GDM1 (cell line): ENCODE measurements at regions not wholly inside any gene's neighbourhood (a gene's known extent, or its start where the extent isn't known, plus 50 kb on each side); places are given as distances from the start of the nearest gene placed in this dataset.
"Not testable (repeated sequence)": the region's sequence is repeated elsewhere in the genome, so short reads cannot be mapped to it uniquely, and the experiment has no call there.

Source experiments
- DNase-seq: peaks from one replicate; lab custom pipeline; 2025; lab: John Stamatoyannopoulos, UW

DNA sequence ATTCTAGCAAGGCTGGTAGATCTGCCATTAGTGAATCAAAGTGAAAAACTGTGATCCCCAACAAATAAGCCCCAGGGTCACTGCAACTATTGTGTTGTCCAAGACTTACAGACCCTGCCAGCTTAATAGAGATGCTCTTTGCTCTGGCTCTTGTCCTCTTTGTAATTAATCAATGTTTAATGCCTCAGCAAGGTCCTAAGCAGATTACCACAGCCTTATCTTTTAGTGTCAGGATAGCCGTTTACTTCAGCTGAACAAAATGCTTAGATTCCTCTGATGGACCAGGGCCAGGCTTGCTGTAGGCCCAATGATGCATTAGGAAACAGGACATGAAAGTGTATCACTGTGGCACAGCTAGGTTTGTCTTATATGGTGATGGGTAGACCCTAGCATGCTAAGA is 353.3 kb downstream of the HACE1 start:
- no peak for DNase-seq

DNA sequence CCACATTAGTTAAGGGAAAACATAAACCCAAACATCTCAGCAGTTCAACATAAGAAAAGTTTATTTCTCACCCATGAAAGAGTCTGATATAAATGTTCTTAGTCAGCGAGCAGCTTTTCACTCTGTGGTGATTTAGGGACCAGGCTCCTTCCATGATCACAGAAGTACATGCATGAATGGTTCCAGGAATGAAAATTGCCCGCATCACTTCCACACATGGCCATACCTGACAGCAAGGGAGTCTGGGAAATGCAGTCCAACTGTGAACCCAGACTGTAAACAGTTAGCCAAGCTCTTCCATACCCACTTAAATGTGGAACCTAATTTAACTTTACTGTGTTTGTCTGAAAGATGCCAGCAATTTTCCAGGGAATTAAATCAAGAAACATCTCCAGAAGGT is 353.9 kb downstream of the HACE1 start:
- DNase-seq: no peak

DNA sequence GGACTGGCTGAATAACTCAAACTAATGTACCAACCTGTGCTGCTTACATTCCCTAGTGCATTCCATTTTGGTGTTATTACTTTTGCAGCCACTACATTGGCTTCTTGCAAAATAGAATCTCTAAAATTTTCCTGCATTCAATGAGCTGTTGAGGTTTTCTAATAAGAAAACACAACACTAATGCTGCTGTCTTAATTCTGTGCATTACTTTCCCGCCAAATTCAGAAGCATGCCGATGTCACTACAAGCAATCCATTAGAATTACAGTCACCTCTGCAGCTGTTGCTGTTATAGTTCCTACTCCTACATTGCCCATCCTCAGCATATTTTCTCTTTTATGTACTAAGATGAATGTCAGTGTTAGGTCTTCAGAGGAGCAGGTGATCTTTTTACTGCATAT is 359.5 kb downstream of the HACE1 start:
- no peak for DNase-seq

DNA sequence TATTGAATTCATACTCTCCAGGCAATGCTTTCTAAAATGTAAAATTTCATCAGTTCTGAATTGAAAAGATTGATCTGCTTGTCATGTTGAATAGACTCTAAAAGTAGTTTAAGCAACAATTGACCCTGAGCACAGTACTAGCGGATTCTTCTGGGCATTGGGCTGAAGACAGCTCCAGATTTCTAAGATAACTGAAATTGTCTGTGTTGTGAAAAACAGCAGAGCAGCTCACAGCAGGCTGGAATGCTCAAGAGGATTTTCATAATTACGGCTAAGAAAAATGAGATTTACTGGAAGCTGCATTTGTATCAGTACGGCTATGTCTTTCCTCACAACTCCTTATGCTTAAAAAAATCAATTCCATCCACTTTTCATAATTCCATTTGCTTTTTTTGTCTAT is 373.7 kb downstream of the HACE1 start:
- DNase-seq: no peak

DNA sequence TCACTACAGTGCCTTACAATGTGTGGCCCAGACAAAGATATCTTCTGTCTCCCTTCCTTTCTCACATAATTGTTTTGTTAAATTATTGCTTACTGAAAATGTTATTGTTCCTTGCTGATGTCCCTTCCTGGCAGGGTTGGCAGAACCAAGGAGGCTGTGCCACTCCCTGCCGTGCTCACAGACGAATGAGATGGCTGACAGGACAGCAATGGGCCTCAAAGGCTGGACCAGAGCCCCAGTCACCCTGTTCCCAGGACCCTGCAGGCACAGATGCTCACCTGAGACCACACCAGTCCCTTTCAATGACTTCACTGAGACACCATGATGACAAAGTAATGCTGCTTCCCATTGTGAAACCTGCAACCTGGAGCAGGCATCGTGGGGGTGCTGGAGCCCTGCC is 375.1 kb downstream of the HACE1 start:
- DNase-seq: no peak

DNA sequence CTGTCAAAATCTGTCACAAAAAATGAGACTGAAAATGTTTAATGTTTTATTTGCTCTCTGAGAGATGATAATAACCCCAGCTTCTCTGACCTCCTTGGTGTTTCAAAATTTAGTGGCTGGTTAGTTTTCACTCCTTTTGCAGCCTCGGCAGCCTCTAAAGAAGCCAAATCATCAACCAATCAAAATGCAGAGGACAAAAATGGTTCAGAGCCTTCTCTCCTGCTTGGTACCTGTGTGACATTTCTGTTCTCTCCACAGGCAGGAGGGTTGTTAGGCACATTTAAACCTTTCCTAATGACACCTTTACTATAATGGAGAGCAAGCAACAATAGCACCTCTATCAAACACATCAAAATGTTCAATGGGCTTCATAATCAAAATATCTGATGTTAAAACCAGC is 375.5 kb downstream of the HACE1 start:
- DNase-seq: no peak

DNA sequence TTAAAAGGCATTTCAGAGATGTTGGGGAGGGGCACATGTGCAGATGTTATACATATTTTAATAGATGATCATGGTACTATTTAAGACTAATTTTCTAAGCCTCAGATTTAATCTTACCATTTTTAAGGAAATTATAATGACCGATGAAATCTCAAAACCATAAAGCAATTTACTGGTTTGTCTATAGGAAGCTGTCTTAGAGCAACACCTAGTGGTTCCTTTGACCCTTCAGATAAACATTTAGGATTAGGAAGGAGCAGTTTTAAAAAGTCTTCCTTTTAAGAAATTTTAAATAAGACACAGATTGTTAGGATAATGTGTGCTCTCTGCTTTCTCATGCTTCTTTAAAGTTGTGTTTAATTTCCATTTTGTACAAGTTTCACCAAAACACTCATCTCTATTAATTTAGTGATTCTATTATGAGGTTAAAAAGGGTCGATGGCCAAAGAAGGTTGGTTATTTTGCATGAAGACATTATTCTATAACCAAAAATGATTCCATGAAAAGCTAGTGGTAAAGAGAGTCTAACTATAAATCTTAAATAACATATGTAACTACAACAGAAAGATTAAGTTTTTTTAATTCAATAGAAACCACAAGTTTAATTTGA is 376.4 kb downstream of the HACE1 start:
- no peak for DNase-seq

DNA sequence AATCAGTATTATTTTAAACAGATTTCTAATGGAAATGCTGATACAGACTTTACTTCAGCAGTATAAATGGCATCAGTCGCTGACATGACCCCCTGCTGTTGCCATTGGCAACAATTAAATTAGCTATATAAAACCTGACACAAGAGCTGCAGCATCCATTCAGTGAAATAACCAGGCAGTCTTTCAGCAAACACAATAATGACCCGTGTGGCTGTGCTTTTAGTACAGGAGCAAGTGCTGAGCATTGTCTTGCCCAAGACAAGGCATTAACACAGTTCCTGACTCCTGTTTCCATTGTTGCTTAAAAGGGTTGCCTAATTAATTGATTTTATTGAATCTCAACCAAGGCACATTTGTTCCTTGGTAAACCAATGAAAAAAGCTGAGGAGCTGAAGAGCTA is 382.1 kb downstream of the HACE1 start:
- DNase-seq: no peak

DNA sequence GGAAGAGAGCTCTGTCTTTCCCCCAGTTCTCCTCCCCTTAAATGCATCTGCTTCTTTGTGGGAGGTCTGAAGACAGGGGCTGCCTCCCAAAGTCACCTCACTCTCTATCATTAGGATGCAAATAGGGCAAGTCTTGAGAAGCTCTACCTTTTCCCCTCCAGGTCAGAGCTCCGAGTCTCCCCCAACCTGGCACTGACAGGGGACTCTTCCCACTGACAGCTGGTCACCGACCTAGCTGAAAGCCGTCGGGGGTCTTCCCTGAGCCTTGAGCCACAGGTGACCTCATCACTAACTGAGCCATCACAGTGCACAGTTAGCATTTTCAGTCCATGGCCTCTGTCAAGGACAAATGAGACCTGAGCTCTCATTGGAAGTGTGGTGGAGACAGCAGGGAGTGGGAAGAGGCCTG is 386.7 kb downstream of the HACE1 start:
- DNase-seq: no peak

DNA sequence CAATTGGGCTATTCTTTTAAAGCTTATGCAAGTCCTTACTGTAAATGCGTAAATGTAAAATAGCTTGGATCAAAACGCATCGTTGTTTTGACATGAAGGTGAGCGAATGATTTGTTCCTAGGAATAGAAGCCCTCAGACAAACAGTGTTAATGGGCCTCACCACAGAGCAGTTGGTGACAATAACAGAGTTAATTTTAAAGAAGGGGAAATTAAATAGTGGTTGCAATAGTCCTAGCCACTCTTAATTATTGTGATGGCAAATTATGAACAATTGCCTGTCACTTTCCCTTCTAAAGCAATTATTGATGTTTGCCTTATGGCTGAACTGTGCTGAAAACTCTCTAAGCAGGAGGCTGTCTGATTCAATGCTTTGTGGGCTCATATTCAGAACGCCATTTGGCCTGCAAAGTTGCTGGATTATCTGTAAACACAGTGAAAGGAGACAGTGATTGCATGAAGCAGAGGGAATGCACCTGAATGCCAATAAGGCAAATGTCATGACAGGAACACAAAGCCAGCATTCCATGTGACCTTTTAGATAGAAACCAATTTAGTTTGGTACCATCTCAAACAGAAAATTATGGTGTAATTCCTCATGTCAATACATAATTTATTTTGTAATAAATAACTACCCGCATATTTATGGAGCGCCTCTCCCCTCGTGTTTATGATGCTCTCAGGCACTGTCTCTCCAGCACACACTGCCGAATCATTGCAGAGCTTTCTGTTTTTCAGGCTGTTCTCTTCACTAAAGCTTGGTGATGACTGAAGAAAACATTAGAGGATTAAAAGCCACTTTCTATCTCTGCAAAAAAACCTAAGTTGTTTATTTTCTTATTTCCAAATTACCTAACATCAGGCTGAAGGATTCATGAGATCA is 387.5 kb downstream of the HACE1 start:
- no peak for DNase-seq

DNA sequence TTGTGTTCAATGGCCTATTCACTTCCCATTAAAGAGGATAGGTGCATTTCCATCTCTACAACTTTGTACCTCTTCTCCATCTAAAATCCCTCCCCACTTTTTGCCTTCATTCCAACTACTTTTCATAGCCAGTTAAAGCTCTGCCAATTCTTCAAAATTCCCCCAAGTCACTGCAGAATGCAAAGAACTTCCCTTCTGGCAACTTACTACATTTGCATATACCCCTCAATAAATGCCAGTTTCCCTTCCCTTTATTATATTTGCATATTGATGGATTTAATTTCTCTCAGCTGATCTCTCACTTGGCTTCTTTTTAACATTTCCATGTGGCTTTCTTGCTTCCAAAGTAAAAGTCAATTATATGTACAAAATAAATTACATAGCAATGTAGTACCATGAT is 393.4 kb downstream of the HACE1 start:
- DNase-seq: no peak

DNA sequence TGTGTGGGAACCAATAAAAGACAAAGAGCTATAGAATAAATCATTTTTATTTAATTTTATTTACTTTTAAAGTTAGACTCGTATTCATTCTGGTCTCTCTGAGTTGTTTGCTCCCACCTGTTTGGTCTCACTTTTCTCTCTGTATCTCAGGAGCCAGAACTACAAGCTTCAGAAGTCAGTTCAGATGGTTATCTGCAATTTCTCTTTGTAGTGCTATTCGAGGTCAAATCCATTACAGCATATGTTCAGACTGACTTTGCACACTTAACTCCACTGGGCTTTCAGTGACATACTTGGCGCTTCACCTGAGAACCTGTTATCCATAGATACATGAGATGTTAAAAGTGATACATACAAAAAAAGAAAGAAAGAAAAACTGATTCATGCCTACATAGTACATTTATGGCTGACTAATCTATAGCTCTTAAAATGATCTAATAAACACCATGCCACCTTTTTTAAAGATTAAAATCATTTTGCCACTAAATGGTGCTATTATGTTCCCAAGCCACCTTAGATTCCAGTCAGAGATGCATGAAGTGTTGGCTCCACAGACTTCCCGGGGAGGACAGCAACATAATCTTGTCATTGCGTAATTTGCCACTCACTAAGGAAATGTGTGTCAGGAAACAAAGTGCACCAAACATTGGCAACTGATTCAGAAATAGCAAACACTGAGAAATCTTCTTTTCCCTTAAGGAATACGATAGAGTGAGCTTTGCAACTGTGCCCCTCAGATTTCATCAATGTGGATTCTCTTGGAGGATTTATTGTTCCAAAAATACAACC is 396.7 kb downstream of the HACE1 start:
- DNase-seq: no peak

DNA sequence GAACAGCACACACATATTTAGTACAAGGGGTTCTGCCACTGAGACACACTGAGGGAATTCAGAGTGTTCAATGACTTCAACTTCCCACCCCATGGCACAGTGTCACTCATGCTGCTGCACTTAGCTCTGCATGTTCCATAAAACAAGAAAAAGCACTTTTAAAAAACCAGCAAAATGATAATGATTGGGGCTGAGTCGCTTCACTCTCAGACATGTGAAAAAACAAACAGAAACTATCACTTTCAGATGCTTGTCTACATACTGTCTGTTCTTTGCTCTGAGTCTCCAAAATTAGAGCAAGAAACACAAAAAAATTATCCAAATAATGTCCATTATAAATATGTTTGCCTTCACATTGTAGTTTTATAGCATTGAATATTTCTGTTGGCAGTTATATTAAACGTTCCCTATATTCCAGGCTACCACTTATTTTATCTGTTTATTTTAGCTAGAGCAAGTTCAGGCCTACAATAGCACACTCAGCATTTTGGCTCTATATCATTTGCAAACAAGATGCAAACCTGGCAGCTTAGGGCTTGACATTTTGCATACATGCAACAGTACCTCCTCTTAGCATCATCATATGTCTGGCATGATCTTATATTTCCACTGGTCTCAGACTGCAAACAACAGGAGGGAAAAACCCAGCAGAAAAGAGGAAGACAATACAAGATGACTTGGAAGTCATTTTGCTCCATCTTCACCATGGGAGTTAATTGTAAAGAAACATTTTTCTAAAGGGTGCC is 398.8 kb downstream of the HACE1 start:
- no peak for DNase-seq

DNA sequence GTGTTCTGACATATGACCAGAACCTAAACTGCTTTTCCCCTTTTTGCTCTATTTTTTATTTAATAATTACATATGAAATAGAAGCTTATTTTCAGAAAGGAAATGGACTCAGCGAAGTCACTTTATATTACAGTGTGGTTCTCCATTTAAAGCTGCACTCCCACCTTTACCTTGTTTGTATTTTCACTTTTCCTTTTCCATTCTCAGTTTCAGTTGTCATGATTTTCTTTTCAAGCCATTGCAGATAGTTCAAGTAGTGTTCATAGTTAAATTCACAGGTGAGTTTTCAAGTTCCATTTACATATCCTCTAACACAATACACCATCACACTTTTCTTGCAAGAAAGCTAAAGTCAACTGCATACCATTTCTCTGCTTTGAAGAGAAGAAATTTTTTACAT is 400.2 kb downstream of the HACE1 start:
- no peak for DNase-seq

DNA sequence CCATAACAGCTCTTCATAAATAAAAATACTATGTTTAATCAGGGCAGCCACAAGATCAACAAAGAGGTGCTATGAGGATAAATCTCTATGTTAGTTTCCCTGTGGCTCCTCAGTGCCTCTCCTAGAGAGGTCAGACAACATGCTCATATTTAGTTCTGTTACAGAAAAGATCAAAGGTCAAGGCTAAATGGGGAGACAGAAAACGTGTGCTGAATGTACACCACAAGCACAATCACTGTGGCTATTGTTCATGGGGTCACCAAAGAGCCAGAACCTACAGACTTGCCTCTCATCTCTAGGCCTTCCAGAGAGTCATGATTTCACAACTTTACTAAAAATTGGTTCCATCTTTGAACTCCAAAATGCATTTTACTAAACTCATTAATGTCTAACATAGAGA is 409.8 kb downstream of the HACE1 start:
- DNase-seq: no peak

DNA sequence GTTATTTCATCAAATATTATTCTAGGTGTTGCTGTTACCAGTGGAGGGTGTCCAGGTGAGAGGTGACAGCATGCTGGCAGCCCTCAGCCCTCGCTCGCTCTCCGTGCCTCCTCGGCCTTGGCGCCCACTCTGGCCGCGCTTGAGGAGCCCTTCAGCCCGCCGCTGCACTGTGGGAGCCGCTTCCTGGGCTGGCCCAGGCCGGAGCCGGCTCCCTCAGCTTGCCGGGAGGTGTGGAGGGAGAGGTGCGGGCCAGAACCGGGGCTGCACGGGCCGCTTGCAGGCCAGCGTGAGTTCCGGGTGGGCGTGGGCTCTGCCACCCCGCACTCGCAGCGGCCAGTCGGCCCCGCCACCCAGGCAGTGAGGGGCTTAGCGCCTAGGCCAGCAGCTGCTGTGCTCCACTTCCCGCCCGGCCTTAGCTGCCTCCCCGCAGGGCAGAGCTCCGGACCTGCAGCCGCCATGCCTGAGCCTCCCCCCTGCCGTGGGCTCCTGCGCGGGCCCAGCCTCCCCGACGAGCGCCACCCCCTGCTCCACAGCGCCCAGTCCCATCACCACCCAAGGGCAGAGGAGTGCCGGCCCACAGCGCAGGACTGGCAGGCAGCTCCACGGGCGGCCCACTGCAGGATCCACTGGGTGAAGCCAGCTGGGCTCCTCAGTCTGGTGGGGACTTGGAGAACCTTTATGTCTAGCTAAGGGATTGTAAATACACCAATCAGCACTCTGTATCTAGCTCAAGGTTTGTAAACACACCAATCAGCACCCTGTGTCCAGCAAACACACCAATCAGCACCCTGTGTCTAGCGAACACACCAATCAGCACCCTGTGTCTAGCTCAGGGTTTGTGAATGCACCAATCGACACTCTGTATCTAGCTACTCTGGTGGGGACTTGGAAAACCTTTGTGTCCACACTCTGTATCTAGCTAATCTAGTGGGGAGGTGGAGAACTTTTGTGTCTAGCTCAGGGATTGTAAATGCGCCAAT is 413.3 kb downstream of the HACE1 start:
- DNase-seq: not testable (repeated sequence)

DNA sequence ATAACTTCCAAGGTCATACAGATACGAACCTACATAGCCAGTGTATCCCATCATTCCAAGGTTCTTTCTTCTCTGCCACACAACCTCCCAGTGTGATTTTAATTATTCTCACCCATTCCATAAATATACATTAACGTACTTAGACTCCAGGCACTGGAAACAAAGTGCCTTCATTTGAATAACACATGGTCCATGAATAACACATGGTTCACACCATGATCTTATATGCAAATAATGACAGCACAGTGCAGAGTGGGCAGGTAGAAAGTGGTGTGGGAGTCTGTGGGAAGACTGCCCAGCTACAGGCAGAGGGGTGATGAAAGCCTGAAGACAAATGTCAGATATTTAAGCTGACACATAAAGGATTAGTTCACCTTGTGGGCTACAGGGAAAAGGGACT is 425.2 kb downstream of the HACE1 start:
- DNase-seq: no peak

DNA sequence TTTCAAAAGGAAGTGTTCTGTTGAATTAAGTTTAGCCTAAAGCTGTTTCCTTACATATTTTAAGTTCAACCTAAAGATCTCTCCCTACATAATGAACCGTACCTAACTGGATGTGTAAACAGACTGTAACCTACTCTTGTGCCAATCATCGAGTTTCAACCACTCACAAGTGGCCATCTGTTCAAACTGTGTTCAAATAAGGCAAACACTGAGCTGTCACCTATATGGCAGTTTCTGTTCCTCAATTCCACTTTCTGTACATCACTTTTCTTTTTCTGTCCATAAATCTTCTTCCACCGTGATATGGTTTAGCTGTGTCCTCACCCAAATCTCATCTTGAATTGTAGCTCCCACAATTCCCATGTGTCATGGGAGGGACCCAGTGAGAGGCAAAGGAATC is 428.6 kb downstream of the HACE1 start:
- no peak for DNase-seq

DNA sequence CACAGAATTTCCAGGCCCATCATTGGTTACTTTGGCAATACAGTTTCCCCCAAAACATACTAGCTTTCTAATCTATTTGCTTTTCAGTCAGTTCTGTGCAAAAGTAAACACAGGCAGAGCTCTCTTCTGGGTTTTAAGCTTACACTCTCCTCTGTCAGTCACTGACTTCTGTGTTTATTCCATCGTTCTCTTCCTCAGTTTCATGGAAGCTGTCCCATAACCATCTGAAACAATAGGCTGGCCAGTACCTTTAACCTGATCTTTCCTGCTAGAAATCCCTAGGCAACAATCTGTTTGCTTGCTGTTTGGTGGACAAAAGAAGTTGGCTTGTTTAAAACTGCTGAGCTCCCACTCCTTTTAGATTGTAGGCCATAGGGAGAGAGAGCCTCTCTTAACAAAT is 431.5 kb downstream of the HACE1 start:
- no peak for DNase-seq

DNA sequence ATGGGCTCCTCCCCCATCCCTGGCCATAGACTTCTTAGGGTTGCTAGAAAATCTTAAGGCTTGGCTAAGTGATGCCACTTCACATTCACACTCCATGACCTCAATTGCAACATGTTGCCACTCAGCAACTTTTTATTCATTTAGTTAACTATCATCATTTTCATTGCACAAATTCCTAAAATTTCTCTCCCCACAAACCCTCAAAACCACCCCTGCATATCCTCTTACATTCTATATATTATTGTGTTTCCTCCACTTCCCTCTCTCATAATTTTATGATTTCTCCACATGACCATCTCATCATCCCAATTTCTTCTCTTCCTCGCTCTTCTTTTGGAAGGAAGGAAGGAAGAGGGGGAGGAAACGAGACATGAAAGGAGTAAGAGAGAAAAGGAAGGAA is 436.0 kb downstream of the HACE1 start:
- DNase-seq: no peak

DNA sequence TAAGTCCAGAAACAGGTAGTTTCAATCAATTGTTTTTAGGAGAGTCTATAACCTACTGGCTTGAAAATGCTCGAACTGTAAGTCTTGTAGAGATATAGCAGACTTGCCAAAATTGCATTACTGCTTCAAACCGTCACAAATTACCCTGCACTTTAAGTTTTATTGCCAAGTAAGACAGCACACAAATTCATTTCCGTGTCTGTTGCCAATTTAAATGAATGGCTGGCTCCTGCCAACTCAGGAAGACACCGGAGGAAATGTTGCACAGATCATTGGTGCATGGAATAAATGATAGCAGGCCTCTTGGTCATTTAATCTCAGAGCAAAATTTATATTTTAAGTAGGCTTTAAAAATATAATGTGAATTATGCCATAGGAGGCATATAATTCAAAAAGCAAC is 438.1 kb downstream of the HACE1 start:
- DNase-seq: no peak
